HAP-1 (cell line): ENCODE measurements at regions not wholly inside any gene's neighbourhood (a gene's known extent, or its start where the extent isn't known, plus 50 kb on each side); places are given as distances from the start of the nearest gene placed in this dataset.
A peak's percentile ranks its signal among the peaks of the same experiment; 100 is the strongest.

Experiments used
- DNase-seq, 2 experiments: peaks; one replicate each; pipeline ENCODE4 v3.0.0-alpha.2; 2016 to 2020; ENCODE audit warnings: low spot score in 2 of 2
- H3K27me3 ChIP-seq: fragments of 250-450 bp; sonication (Bioruptor Pico); 2 replicates; pipeline ENCODE4 v1.5.1; 2020; ENCODE audit warnings: low read depth, mild to moderate bottlenecking, moderate library complexity
- H3K36me3 ChIP-seq: fragments of 250-450 bp; sonication (Bioruptor Pico); replicated peaks from 2 replicates; pipeline ENCODE4 v1.5.1; 2020; ENCODE audit warnings: mild to moderate bottlenecking
- H3K4me1 ChIP-seq: fragments of 250-450 bp; sonication (Bioruptor Pico); 2 replicates; pipeline ENCODE4 v1.5.1; 2020; ENCODE audit warnings: mild to moderate bottlenecking
- H3K4me3 ChIP-seq: fragments of 250-450 bp; sonication (Bioruptor Pico); 2 replicates; pipeline ENCODE4 v1.5.1; 2020; ENCODE audit warnings: mild to moderate bottlenecking, moderate library complexity
- H3K9me3 ChIP-seq: fragments of 250-450 bp; sonication (Bioruptor Pico); 2 replicates; pipeline ENCODE4 v1.5.1; 2020; ENCODE audit warnings: mild to moderate bottlenecking, moderate library complexity
- in situ Hi-C: fragments of 300-500 bp; cut with MboI; formaldehyde crosslinking; loops from 3 replicates; pipeline ENCODE4 v1.14.3; 2020; ENCODE audit warnings: low sequenced_read_pairs, inconsistent platforms, mixed read lengths

GRCh38 chr4:20456407-20456806 is 204.7 kb downstream of the SLIT2 start:
- H3K9me3 ChIP-seq, result no peaks in the 10 kb centered on the region
- H3K36me3 ChIP-seq, result no peaks in the 10 kb centered on the region
- in situ Hi-C loops, result no loop called here
- no peak for DNase-seq
- H3K4me1 ChIP-seq, result peaks cover 5% of the 10 kb centered on the region; the same call in 1 of the 2 replicates
- no peaks in the 10 kb centered on the region for H3K27me3 ChIP-seq
- no peak overlapping the region for H3K4me3 ChIP-seq

GRCh38 chr4:20462426-20463175 is 210.9 kb downstream of the SLIT2 start:
- H3K36me3 ChIP-seq, result no peaks in the 10 kb centered on the region
- H3K4me1 ChIP-seq, result no peaks in the 10 kb centered on the region
- no peak for DNase-seq
- no peaks in the 10 kb centered on the region for H3K9me3 ChIP-seq
- H3K4me3 ChIP-seq, result no peak overlapping the region
- in situ Hi-C loops, result no loop called here
- H3K27me3 ChIP-seq, result no peaks in the 10 kb centered on the region

- in situ Hi-C loops, result no loop called here
- Histone ChIP-seq H3K4me3 (no peak overlapping the region), H3K27me3 (no peaks in the 10 kb centered on the region), H3K36me3 (no peaks in the 10 kb centered on the region), H3K4me1 (no peaks in the 10 kb centered on the region), H3K9me3 (no peaks in the 10 kb centered on the region)
- DNase-seq, result no peak
Observed at GRCh38 chr4:20463176-20463430, 211.4 kb downstream of the SLIT2 start.

DNA sequence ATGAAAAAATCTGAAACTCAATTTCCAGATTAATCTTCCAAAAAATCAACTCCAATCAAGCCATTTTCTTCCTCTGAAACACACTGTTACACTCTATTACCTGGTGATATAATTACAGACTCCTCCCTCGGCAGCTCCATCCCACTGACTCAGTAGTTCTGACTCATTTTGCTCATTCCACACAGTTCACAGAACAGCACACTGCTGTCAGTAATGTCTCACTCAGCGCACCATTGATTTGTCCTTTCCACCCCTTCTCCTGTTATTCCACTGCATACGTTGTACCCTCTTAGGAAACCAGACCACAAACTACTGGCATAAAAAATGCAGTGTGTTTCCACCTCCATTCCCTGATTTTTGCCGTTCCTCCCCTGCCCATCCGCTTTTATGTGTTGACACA is 212.7 kb downstream of the SLIT2 start:
- DNase-seq, result no peak
- in situ Hi-C loops, result no loop called here
- no peaks in the 10 kb centered on the region for H3K36me3 ChIP-seq
- no peaks in the 10 kb centered on the region for H3K9me3 ChIP-seq
- H3K4me3 ChIP-seq, result no peak overlapping the region
- H3K4me1 ChIP-seq, result no peaks in the 10 kb centered on the region
- H3K27me3 ChIP-seq, result no peaks in the 10 kb centered on the region

- Histone ChIP-seq H3K9me3 (no peaks in the 10 kb centered on the region), H3K27me3 (no peaks in the 10 kb centered on the region), H3K4me1 (peaks cover 11% of the 10 kb centered on the region; the same call in 1 of the 2 replicates), H3K36me3 (no peaks in the 10 kb centered on the region), H3K4me3 (no peak overlapping the region)
- in situ Hi-C loops, result no loop called here
- no peak for DNase-seq
Observed at GRCh38 chr4:20474119-20474518, 222.4 kb downstream of the SLIT2 start.

GRCh38 chr4:20478412-20478811 is 221.8 kb upstream of the PACRGL start:
- no peaks in the 10 kb centered on the region for H3K27me3 ChIP-seq
- H3K9me3 ChIP-seq, result no peaks in the 10 kb centered on the region
- H3K36me3 ChIP-seq, result no peaks in the 10 kb centered on the region
- DNase-seq, result peak in 1 of 2 experiments; percentile 17
- in situ Hi-C loops, result no loop called here
- no peak overlapping the region for H3K4me3 ChIP-seq
- peaks cover 11% of the 10 kb centered on the region; the same call in 1 of the 2 replicates for H3K4me1 ChIP-seq

DNA sequence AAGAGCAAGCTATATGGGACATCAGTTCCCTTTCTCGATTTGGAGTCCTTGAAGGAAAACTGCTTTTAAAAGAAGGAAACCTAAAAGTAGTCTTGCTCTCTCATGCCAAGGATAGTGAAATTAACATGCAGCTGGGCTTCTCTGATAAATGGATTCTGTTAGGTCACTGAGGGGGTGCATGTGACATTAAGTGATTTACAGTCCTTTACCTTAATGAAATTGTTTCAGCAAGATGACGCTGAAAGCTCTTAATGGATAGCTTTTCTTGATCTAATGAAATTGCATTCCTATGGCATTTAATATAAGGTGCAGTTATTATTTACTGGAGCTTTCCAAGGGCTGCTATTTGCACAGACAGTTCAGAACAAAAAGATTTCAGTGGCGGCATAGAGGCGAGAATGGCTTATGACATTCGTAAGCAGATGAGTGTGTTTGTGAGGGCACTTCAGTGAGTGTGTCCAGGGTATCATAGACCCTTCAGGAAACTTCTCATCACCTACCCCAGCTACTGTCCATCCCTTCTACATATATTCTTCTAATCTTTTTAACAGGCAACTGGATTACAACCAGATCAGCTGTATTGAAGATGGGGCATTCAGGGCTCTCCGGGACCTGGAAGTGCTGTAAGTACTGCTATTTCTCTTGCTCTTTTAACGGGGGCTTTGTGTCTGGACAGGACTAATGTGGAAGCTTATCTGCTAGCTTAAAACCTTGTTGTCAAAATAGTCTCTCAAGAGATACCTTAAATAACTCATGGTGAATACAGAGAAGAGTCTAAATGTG is 219.9 kb upstream of the PACRGL start:
- Histone ChIP-seq H3K36me3 (no peaks in the 10 kb centered on the region), H3K27me3 (no peaks in the 10 kb centered on the region), H3K9me3 (no peaks in the 10 kb centered on the region), H3K4me3 (no peak overlapping the region), H3K4me1 (peaks cover 11% of the 10 kb centered on the region; the same call in 1 of the 2 replicates)
- DNase-seq, result no peak
- in situ Hi-C loops, result no loop called here

DNA sequence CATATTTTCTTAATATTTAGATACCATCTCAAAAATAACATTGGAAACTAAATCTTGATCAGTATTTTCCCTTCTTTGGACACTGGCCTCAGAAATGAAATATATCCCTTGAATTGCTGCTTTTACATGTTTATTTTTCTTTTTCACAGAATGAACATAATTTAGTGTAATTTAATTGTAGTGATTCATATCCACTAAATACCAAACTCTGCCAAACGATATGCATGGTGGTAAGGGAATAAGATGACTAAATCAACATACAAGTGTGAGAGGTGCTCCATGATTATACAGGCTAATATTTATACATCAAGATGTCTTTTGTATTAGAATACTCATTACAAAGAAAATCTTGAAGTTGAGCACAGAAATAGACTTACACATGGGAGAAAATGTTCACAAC is 216.8 kb upstream of the PACRGL start:
- no peak for DNase-seq
- no peaks in the 10 kb centered on the region for H3K27me3 ChIP-seq
- no peaks in the 10 kb centered on the region for H3K9me3 ChIP-seq
- no peak overlapping the region for H3K4me3 ChIP-seq
- H3K36me3 ChIP-seq, result no peaks in the 10 kb centered on the region
- in situ Hi-C loops, result no loop called here
- H3K4me1 ChIP-seq, result peaks cover 13% of the 10 kb centered on the region

DNA sequence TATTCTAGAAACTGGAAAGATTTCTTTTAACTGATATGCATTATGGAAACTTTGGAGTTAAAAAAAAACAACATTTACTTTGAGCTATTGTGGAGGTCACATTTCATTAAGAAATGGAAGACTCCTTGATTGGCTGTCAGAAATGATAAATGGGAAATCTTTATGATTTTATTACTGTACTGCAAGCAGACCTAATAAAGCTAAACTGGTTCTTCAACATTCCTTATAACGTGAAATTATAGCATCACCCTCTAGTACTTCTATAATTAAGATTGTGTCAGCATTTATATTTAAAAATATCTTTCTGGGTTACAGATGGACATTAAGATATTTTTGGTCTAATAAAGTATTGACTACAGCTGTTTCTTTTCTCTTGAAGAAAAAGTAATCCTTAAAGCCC is 213.8 kb upstream of the PACRGL start:
- DNase-seq, result no peak
- in situ Hi-C loops, result no loop called here
- Histone ChIP-seq H3K4me1 (peaks cover 8% of the 10 kb centered on the region), H3K27me3 (no peaks in the 10 kb centered on the region), H3K9me3 (no peaks in the 10 kb centered on the region), H3K4me3 (no peak overlapping the region), H3K36me3 (no peaks in the 10 kb centered on the region)

DNA sequence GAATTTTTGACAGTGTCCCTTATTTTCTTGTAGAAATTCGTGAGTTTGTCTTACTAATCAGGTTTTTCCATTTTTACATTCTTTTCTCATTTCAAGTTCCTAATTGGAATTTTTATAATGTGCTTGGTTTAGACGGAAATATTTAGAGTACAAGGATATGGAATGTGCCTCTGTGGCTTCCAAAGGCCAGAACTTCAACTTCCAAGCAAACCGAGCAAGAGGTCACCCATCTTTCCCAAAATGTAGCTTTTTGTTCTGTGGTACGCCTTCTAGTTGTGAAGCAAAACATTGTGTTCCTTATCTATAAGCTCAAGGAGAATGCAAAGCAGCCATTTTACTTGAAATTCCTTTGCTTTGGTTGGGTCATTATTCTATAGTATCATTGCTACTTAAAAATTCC is 212.8 kb upstream of the PACRGL start:
- H3K27me3 ChIP-seq, result no peaks in the 10 kb centered on the region
- no peak overlapping the region for H3K4me3 ChIP-seq
- H3K36me3 ChIP-seq, result no peaks in the 10 kb centered on the region
- H3K4me1 ChIP-seq, result peaks cover 8% of the 10 kb centered on the region
- in situ Hi-C loops, result no loop called here
- no peak for DNase-seq
- H3K9me3 ChIP-seq, result no peaks in the 10 kb centered on the region

DNA sequence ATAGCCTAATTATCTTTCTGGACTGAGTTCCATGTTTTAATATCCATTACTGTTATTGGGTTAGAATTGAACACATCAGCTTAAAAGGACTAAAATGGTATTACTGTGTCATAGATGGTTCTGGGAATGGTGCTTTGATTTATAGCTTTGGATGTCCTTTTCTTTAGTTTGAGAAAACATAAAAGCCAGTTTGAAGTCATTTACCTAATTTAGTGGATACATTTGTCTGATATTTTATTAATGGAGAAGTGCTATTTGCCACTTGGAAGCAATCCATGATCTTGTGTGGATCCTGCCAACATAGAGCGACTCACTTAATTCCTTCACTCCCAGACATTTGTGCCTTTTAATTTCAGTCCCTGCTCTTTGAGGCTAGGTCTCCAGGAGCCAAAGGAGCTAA is 212.4 kb upstream of the PACRGL start:
- in situ Hi-C loops, result no loop called here
- Histone ChIP-seq H3K4me1 (peaks cover 8% of the 10 kb centered on the region), H3K36me3 (no peaks in the 10 kb centered on the region), H3K4me3 (no peak overlapping the region), H3K27me3 (no peaks in the 10 kb centered on the region), H3K9me3 (no peaks in the 10 kb centered on the region)
- DNase-seq, result peak in 1 of 2 experiments; percentile 64

GRCh38 chr4:20490734-20491133 is 209.5 kb upstream of the PACRGL start:
- Histone ChIP-seq H3K36me3 (no peaks in the 10 kb centered on the region), H3K27me3 (no peaks in the 10 kb centered on the region), H3K4me1 (peaks cover 11% of the 10 kb centered on the region), H3K9me3 (no peaks in the 10 kb centered on the region), H3K4me3 (no peak overlapping the region)
- in situ Hi-C loops, result no loop called here
- DNase-seq, result no peak

DNA sequence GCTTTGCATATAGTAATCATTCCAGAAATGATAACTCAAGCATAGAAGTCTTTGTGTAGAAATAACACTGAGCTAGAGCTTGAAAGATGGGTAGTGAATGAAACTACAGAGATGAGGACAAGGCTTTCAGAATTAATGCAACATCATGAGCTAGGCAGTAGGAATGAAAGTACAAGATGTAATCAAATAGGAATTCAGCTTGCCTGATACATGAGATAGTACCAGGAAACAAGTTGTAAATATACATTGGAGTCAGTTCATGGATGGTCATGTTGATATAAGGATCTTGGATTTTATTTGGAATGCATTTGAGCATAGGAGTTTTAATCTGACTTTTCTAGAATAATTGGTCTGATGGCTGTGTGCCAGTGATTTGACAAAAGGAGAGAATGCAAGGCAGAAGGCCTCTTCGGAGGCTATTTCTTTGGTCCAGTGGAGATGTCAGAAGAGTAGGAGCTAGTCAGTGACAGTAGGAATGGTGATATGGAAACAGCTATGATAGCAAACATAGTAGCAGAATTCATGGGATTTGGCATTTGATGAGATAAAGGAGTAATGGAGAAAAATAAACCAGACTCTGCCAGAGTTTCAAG is 206.4 kb upstream of the PACRGL start:
- no peaks in the 10 kb centered on the region for H3K27me3 ChIP-seq
- no peaks in the 10 kb centered on the region for H3K36me3 ChIP-seq
- DNase-seq, result no peak
- H3K4me1 ChIP-seq, result peaks cover 3% of the 10 kb centered on the region; the same call in 1 of the 2 replicates
- H3K4me3 ChIP-seq, result no peak overlapping the region
- in situ Hi-C loops, result no loop called here
- no peaks in the 10 kb centered on the region for H3K9me3 ChIP-seq

DNA sequence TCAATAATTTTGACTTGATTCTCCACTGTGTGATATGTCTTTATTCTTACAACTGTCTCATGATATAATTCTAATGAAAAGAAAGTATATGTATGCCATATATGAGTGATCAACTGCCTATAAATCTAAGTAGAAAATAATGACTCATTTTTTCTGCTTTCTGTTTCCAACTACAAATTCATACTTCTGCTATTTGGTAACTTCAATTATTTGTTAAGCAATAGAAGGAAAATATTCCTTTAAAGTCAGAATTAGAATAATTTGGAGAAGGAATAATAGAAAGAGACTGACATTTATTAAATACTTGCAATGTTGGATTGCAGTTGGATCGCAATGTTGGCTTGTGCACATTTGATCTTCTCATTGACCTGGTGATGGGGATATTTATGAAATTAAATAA is 204.2 kb upstream of the PACRGL start:
- in situ Hi-C loops, result no loop called here
- Histone ChIP-seq H3K4me1 (peaks cover 3% of the 10 kb centered on the region; the same call in 1 of the 2 replicates), H3K9me3 (no peaks in the 10 kb centered on the region), H3K27me3 (no peaks in the 10 kb centered on the region), H3K36me3 (no peaks in the 10 kb centered on the region), H3K4me3 (no peak overlapping the region)
- DNase-seq, result no peak
